ENCODE measurements at regions not wholly inside any gene's neighbourhood (a gene's known extent, or its start where the extent isn't known, plus 50 kb on each side); places are given as distances from the start of the nearest gene placed in this dataset.

GRCh38 chr1:81459043-81459442 lies 341.7 kb upstream of the ADGRL2 start:
- FAIRE-seq (no peak), ATAC-seq (no peak), DNase-seq (ENCODE audit: low spot score) (no peak)
- in situ Hi-C loops (cut with HindIII; ENCODE audit: extremely low pct_ligation_motif_present, low pct_unique_long_range_greater_than_20kb) (no loop called here), intact Hi-C loops (cut with micrococcal nuclease; ENCODE audit: unreplicated experiment) (no loop called here)
- Histone ChIP-seq H3K9ac (ENCODE audit: insufficient read depth, low read depth, low read length) (no peak overlapping the region), H3K4me2 (ENCODE audit: low read depth, low read length) (no peak overlapping the region), H3K4me1 (ENCODE audit: insufficient read depth, low read length) (no peaks in the 10 kb centered on the region), H3K4me3 (replicated peaks in 1 of 3; ENCODE audit: insufficient read depth in 1 of 3, low read depth in 2 of 3, low read length in 3 of 3) (no peak overlapping the region), H3K27ac (ENCODE audit: extremely low read length, insufficient read depth, low read length) (no peak overlapping the region), H3K79me2 (ENCODE audit: insufficient read depth, low read length) (no peaks in the 10 kb centered on the region), H3K36me3 (replicated peaks in 1 of 2; ENCODE audit: control insufficient read depth in 1 of 2, insufficient read depth in 2 of 2, low read length in 2 of 2) (no peaks in the 10 kb centered on the region), H3K27me3 (ENCODE audit: control insufficient read depth in 1 of 2, insufficient read depth in 2 of 2, low read length in 2 of 2) (no peaks in the 10 kb centered on the region), H3K9me3 (ENCODE audit: low read length) (peaks cover 37% of the 10 kb centered on the region), H4K20me1 (ENCODE audit: insufficient read depth, low read length) (no peaks in the 10 kb centered on the region), H2AFZ (ENCODE audit: low read length) (no peak overlapping the region)
- no TSS peak for BruUV-seq (replicated peaks)
- no peak for TF ChIP-seq ZFP36L1 (CRISPR knock-in tag; IDR thresholded peaks at IDR 0.05)
- ChIA-PET POLR2A (no interaction called here), CTCF (ENCODE audit: low intra/inter-chr PET ratio, low total read pairs) (no interaction called here)

- intact Hi-C loops (cut with micrococcal nuclease; ENCODE audit: unreplicated experiment) (no loop called here), in situ Hi-C loops (cut with HindIII; ENCODE audit: extremely low pct_ligation_motif_present, low pct_unique_long_range_greater_than_20kb) (no loop called here)
- BruUV-seq (replicated peaks) = no TSS peak
- no peak for ATAC-seq
- FAIRE-seq = no peak
- Histone ChIP-seq H4K20me1 (ENCODE audit: insufficient read depth, low read length) (no peaks in the 10 kb centered on the region), H3K4me1 (ENCODE audit: insufficient read depth, low read length) (no peaks in the 10 kb centered on the region), H3K9me3 (ENCODE audit: low read length) (peaks cover 43% of the 10 kb centered on the region), H2AFZ (ENCODE audit: low read length) (no peak overlapping the region), H3K4me3 (replicated peaks in 1 of 3; ENCODE audit: insufficient read depth in 1 of 3, low read depth in 2 of 3, low read length in 3 of 3) (no peak overlapping the region), H3K79me2 (ENCODE audit: insufficient read depth, low read length) (no peaks in the 10 kb centered on the region), H3K27ac (ENCODE audit: extremely low read length, insufficient read depth, low read length) (no peak overlapping the region), H3K9ac (ENCODE audit: insufficient read depth, low read depth, low read length) (no peak overlapping the region), H3K27me3 (ENCODE audit: control insufficient read depth in 1 of 2, insufficient read depth in 2 of 2, low read length in 2 of 2) (no peaks in the 10 kb centered on the region), H3K36me3 (replicated peaks in 1 of 2; ENCODE audit: control insufficient read depth in 1 of 2, insufficient read depth in 2 of 2, low read length in 2 of 2) (no peaks in the 10 kb centered on the region), H3K4me2 (ENCODE audit: low read depth, low read length) (no peak overlapping the region)
- ChIA-PET POLR2A (no interaction called here), CTCF (ENCODE audit: low intra/inter-chr PET ratio, low total read pairs) (no interaction called here)
- WGBS (ENCODE audit: low lambda C conversion rate) = 30% methylated on average over 4 of the region's 4 CpGs
- TF ChIP-seq ZNF672 (CRISPR knock-in tag; IDR thresholded peaks at IDR 0.05) (no peak), TFDP1 (CRISPR knock-in tag; IDR thresholded peaks at IDR 0.05; ENCODE audit: borderline replicate concordance) (no peak), EHMT2 (IDR thresholded peaks at IDR 0.05; ENCODE audit: borderline replicate concordance, low read depth, low read length) (no peak), ZNF556 (CRISPR knock-in tag; IDR thresholded peaks at IDR 0.05; ENCODE audit: borderline replicate concordance) (no peak), ZXDC (CRISPR knock-in tag; IDR thresholded peaks at IDR 0.05) (no peak)
- no peak for DNase-seq (ENCODE audit: low spot score)
Observed at GRCh38 chr1:81458186-81458585, 342.5 kb upstream of the ADGRL2 start.

All from HepG2 (cell line).